ENCODE measurements at regions not wholly inside any gene's neighbourhood (a gene's known extent, or its start where the extent isn't known, plus 50 kb on each side); places are given as distances from the start of the nearest gene placed in this dataset.
"Not testable (repeated sequence)": the region's sequence is repeated elsewhere in the genome, so short reads cannot be mapped to it uniquely, and the experiment has no call there.

GRCh38 chr3:95167748-95168147 is 1104.9 kb downstream of the NSUN3 start:
- DNase-seq (ENCODE audit: low spot score): no peak

- no peak for DNase-seq (ENCODE audit: low spot score)
These were observed 1105.7 kb downstream of the NSUN3 start for GRCh38 chr3:95168526-95168925.

DNA sequence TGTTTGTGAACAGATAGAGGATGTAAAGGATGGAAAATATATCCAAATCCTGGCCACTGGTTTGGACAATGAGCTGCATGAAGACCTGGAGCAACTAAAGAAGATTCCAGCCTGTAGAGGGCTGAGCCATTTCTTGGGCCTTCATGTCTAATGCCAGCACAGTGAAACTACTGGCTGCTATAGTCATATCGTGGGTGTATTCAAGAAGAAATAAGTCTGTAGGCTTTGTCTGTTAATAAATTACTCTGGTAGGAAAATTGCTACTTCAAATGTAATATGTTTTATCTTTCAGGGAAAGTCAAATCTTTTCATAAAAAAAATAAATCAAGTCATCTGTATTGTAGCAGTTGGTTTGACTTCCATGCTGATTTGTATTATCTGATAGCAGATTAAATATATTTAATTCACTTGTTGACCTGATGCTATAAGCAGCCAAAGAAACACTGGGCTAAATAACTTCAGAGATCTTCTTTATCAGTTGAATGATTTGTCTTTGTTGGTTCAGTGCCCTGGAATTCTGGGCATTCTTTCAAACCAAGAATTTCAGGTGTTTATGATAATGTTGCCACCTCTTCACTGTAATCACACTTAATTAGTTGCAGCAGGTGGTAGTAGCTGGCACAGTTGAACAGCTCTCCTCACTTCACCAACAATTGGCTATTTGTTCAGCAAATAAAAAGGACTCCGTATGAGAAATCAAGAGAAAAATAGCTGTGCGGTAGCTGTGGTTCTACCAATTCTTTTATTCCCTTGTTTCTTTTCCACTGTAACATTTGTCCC is 1109.5 kb downstream of the NSUN3 start:
- no peak for DNase-seq (ENCODE audit: low spot score)

DNA sequence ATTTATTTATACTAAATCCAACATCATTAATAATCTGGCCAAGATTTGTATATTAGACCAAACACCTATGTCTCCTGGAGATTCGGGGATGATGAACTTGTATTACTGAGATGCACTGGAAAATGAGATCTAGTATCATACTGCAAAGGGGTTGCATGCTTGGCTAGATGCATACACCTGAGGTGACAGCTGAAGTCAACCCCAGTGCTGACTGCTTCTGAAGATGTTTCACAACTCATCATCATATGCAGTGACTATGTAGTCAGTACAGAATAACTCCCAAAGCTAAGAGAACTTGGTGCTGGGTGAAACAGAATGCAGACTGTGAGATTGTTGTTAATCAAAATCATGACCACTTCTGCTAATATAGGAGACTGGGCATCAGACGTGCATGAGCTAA is 1114.2 kb downstream of the NSUN3 start:
- DNase-seq (ENCODE audit: low spot score): no peak

GRCh38 chr3:95184038-95184437 is 1121.2 kb downstream of the NSUN3 start:
- DNase-seq (ENCODE audit: low spot score): no peak

- DNase-seq (ENCODE audit: low spot score): no peak
These were observed 1126.5 kb downstream of the NSUN3 start for GRCh38 chr3:95189348-95189747.

- DNase-seq (ENCODE audit: low spot score): no peak
These were observed 1134.8 kb downstream of the NSUN3 start for GRCh38 chr3:95197661-95198060.

- DNase-seq (ENCODE audit: low spot score): no peak
These were observed 1137.5 kb downstream of the NSUN3 start for GRCh38 chr3:95200384-95200783.

DNA sequence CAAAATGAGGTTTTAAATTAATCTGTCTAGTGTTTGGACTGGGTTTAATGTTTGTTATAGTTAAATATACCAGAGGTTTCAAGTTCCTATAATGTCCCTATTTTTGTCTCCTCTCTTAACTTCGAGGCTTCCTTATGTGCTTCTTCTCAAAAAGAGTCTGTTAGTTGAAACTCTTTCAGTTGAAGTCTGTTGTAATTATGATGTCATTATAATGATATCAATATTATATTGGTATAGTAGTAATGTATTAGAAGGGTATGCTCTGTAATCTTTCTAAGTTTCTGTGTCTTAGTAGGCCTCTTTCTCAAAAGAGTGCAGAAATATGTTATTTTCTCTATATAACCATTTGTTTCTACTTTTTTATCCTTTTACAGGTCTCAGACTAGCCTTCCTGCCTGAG is 1148.0 kb downstream of the NSUN3 start:
- no peak for DNase-seq (ENCODE audit: low spot score)

DNA sequence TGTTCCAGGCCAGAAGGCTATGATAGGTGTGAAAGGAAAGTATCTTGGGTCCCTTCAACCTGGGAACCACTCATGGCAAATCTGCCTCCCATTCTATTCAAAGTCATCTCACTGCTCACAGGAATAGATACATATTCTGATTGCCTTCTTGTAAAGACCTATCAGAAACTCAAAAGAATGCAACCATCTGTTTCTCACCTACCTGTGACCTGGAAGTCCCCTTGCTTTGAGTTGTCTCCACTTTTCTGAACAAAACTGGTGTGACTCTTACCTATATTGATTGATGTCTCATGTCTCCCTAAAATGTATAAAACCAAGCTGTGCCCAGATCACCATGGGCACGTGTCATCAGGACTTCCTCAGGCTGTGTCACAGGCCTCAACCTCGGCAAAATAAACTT is 1149.3 kb downstream of the NSUN3 start:
- DNase-seq (ENCODE audit: low spot score): no peak

- DNase-seq (ENCODE audit: low spot score): no peak
These were observed 1152.6 kb downstream of the NSUN3 start for GRCh38 chr3:95215437-95215957.

DNA sequence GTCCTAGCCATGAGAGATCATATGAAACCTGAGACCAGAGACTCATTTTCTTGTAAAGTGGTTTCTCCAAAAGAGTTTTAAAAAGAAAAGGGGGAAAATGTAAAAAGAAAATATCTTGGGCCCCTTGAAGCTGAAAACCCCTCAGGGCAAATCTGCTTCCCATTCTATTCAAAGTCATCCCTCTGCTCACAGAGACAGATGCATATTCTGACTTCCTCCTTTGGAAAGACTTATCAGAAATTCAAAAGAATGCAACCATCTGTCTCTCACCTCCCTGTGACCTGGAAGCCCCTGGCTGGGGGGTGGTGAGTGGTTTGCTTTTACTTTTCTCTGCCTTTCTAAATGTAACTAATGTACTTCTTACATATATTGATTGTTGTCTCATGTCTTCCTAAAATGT is 1154.8 kb downstream of the NSUN3 start:
- no peak for DNase-seq (ENCODE audit: low spot score)

- DNase-seq (ENCODE audit: low spot score): no peak
These were observed 1155.6 kb downstream of the NSUN3 start for GRCh38 chr3:95218484-95218883.

DNA sequence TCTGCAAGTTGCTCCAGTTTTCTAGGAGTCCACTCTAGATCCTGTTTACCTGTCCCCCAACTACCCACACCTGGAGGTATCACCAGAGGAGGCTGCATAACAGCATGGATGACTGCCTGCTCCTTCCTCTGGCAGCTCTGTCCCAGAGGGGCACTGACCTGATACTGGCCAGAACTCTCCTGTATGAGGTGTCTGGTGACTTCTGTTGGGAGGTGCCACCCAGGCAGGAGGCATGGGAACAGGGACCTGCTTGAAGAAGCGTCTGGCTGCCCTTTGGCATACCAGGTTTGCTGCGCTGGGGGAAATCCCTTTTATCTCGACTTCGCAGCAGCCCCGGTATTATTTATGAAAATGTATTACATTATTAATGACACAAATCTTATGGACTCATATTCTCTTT is 1163.6 kb downstream of the NSUN3 start:
- no peak for DNase-seq (ENCODE audit: low spot score)

GRCh38 chr3:95227092-95227491 is 1164.2 kb downstream of the NSUN3 start:
- DNase-seq (ENCODE audit: low spot score): no peak

DNA sequence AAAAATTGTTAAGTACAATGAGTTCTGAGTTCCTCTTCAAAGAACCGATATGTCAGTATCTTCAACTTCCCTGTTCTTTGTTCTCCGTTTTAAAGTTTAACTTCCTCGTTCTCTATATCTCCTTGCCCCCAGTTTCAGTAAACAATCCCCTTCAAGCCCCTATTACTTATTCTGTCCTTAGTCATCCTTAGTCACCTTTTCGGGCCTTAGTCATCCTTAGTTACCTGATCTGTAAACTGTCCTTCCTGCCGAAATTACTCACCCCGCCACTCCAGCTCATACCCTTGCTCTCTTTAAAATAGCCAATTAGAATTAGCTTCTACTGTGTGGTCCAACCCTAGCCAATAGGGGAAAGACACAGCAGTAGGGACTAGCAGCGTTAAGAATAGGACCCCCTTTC is 1165.6 kb downstream of the NSUN3 start:
- DNase-seq (ENCODE audit: low spot score): no peak

- DNase-seq (ENCODE audit: low spot score): no peak
These were observed 1173.1 kb downstream of the NSUN3 start for GRCh38 chr3:95235916-95236315.

DNA sequence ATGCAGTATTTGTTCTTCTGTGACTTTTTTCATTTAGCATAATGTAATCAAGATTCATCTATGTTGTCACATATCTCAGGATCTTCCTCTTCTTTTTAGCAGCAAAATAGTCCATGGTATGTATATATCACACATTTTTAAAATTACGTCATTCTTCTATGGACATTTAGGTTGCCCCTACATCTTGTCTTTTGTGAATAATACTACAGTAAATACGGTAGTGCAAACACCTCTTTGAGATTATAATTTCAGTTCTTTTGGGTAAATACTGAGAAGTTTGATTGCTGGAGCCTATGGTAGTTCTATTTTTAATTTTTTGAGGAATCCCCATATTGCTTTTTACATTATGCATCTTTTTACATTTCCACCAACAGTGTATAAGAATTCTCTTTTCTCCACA is 1174.9 kb downstream of the NSUN3 start:
- no peak for DNase-seq (ENCODE audit: low spot score)

- DNase-seq (ENCODE audit: low spot score): no peak
These were observed 1177.5 kb downstream of the NSUN3 start for GRCh38 chr3:95240395-95240794.

DNA sequence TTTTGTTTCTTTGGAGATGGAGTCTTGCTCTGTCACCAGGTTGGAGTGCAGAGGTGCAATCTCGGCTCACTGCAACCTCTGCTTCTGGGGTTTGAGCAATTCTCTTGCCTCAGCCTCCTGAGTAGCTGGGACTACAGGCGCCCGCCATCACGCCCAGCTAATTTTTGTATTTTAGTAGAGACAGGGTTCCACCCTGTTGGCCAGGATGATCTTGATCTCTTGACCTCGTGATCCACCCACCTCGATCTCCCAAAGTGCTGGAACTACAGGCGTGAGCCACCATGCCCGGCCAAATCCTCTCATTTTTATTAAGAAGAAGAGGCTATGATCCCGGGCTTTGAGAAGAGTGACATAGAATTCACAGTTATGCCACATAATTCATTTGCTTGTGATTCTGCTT is 1178.4 kb downstream of the NSUN3 start:
- not testable (repeated sequence) for DNase-seq (ENCODE audit: low spot score)

- DNase-seq (ENCODE audit: low spot score): no peak
These were observed 1183.6 kb downstream of the NSUN3 start for GRCh38 chr3:95246413-95246812.

DNA sequence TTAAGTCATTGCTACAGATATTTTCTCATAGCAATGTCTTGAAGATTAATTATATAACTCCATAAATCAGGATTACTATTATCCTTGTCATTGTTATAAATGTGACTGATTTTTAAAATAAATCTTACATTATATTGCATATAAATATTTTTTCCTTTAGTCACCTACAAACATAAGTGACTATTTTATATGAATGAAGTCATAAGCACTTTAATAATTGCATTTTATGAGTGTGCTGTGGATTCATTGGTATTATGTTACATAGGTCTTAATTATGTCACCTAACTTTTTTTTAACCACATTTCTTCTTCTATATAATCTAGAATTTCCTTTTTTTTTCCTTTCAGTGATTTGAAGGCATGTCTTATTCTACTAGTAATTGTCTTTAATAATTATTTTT is 1191.2 kb downstream of the NSUN3 start:
- no peak for DNase-seq (ENCODE audit: low spot score)

- no peak for DNase-seq (ENCODE audit: low spot score)
These were observed 1191.9 kb downstream of the NSUN3 start for GRCh38 chr3:95254758-95255157.

- no peak for DNase-seq (ENCODE audit: low spot score)
These were observed 1202.3 kb downstream of the NSUN3 start for GRCh38 chr3:95265129-95265528.

Data from CD4-positive, alpha-beta T cell treated with Interleukin-2 at 100 ng/mL for 4 hours (primary cell).